ENCODE measurements at regions not wholly inside any gene's neighbourhood (a gene's known extent, or its start where the extent isn't known, plus 50 kb on each side); places are given as distances from the start of the nearest gene placed in this dataset.

DNA sequence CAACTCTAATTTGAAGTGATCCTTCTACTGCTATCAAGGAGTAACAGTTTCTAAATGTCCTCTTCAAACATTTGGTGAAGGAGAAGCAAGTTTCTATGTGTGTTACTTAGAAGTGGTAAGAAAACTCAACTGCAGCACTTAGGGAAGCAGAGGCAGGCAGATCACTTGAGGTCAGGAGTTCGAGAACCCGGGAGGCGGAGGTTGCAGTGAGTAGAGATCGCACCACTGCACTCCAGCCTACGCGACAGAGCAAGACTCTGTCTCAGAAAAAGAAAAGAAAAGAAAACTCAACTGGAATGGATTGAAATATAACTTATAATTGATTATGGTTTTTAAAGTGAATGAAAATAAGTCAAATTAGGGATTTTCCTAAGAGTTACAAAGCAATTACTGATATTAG lies 169.7 kb upstream of the ATP2B1 start:
- no peak for DNase-seq (ENCODE audit: low read depth)
- TF ChIP-seq, protein P1, sequence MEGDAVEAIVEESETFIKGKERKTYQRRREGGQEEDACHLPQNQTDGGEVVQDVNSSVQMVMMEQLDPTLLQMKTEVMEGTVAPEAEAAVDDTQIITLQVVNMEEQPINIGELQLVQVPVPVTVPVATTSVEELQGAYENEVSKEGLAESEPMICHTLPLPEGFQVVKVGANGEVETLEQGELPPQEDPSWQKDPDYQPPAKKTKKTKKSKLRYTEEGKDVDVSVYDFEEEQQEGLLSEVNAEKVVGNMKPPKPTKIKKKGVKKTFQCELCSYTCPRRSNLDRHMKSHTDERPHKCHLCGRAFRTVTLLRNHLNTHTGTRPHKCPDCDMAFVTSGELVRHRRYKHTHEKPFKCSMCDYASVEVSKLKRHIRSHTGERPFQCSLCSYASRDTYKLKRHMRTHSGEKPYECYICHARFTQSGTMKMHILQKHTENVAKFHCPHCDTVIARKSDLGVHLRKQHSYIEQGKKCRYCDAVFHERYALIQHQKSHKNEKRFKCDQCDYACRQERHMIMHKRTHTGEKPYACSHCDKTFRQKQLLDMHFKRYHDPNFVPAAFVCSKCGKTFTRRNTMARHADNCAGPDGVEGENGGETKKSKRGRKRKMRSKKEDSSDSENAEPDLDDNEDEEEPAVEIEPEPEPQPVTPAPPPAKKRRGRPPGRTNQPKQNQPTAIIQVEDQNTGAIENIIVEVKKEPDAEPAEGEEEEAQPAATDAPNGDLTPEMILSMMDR (IDR thresholded peaks at IDR 0.05; ENCODE audit: insufficient read depth, low read depth, low read length, missing control alignments) = no peak
- H3K4me3 ChIP-seq (ENCODE audit: low read length) = no peak overlapping the region

DNA sequence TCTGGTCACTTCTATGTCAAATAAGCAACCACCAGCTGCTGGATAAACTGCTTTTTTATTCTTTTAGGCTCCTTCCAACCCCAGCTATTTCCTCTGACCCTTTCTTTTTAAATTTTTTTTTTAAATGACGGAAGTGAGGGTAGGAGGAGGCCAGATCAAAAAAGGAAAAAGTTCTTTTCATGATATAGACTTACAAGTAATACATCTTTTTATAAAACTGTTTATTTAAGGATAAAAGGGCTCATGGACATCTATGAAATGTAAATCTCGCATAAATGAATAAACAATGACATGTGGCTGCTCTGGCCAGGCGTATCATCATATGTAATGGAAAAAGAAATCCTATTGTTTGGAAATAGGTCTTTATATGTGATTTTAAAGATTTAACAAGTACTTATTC lies 169.0 kb upstream of the ATP2B1 start:
- TF ChIP-seq, protein P1 (IDR thresholded peaks at IDR 0.05; ENCODE audit: insufficient read depth, low read depth, low read length, missing control alignments) = no peak
- no peak overlapping the region for H3K4me3 ChIP-seq (ENCODE audit: low read length)
- DNase-seq (ENCODE audit: low read depth) = no peak

DNA sequence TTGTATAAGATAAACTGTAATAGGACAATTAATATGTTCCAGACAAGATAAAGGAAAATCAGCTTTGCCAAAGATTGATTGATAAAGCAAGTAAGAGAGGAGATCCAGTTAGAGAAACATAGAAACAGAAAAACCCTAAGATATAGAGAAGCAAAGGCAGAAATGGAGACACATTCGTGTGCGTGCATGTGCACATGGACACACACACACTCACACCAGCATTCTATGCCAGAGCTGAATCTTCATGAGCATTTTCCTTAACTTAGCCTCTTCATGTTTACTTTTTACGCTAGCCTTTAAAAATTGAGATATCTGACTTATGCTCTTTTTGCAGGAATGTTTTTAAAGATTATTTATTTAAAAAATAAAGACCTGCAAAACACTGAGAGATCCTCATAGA lies 168.5 kb upstream of the ATP2B1 start:
- no peak for DNase-seq (ENCODE audit: low read depth)
- TF ChIP-seq, protein P1 (IDR thresholded peaks at IDR 0.05; ENCODE audit: insufficient read depth, low read depth, low read length, missing control alignments) = no peak

DNA sequence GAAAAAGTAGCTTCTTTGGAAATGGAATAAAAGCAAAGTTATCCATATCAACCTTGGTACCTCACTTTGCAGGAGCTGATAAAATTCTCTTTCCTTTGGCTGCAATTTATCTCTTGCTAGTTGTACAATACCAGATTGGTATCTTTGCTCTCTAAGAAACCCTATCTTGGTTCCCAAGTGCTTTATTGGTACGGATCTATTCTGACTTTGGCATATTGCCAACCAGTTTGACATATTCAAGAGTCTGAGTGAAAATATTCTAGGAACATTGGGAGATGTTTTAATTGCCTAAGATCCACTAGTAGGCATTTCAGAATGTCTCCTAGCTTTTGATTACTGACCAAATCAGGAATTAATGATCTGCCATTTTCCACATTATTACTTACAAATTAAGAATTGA lies 167.2 kb upstream of the ATP2B1 start:
- TF ChIP-seq, protein P1 (IDR thresholded peaks at IDR 0.05; ENCODE audit: insufficient read depth, low read depth, low read length, missing control alignments) = no peak
- H3K4me3 ChIP-seq (ENCODE audit: low read length) = no peak overlapping the region
- DNase-seq (ENCODE audit: low read depth) = no peak

More for the DNA sequence above, 168.5 kb upstream of the ATP2B1 start:
- no peak overlapping the region for H3K4me3 ChIP-seq (ENCODE audit: low read length)

DNA sequence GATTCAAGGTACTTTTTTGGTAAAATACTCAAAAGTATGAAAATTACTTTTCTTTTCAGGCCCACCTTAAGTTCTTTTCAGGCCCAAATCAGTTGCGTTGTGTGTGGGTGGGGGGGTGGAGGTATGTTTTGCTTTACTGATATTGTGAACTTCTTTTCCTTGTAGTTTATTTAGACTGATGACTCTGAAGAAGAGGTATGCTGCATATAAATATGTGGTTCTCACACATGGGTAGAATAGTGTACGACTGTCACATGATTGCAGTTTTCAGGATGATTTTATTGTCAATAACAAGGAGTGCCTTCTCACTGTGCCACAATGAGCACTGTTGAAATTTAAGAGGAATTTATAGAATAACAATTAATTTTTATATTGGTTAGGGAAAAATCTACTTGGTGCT lies 166.6 kb upstream of the ATP2B1 start:
- H3K4me3 ChIP-seq (ENCODE audit: low read length) = no peak overlapping the region
- TF ChIP-seq, protein P1 (IDR thresholded peaks at IDR 0.05; ENCODE audit: insufficient read depth, low read depth, low read length, missing control alignments) = no peak
- DNase-seq (ENCODE audit: low read depth) = no peak

DNA sequence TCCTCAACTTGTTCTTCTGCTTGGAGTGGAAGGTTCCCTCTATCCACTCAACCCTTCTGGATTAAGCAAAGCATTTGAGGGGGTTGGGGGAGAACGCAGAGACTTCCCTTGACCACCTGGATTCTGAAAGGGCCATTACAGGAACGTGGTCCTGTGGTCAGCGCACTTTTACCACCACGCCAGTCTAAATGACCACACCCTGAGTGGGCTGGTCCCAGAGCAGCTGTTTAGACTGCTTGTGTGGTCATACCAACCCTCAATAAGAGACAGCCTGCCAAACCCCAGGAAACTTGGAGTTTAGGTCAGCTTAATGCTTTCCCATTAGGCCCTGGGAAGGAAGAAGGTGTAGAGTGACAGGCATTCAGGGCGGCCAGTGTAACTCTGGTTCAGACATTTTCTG lies 165.5 kb upstream of the ATP2B1 start:
- no peak for DNase-seq (ENCODE audit: low read depth)

DNA sequence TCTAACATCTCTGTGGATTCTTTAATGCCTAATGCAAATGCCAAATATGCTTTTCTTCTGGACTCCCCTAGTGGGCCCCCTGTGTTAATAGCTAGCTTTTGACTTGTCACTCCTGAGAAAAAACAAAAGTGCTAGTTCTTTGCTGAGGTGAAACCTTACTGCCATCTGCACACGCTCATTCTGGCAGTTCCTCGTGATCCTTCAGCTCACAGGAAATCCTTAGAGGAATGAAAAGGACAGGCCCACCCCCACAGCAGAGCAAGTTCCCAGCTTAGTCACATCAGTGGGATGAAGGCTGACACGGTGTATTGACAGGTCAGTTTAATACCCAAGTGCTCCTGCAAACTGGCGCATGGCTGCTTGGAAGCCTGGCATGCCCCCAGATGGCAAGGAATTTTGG lies 165.1 kb upstream of the ATP2B1 start:
- TF ChIP-seq, protein P1 (IDR thresholded peaks at IDR 0.05; ENCODE audit: insufficient read depth, low read depth, low read length, missing control alignments) = no peak
- no peak overlapping the region for H3K4me3 ChIP-seq (ENCODE audit: low read length)
- DNase-seq (ENCODE audit: low read depth) = peak; percentile 24

More for the DNA sequence above, 165.5 kb upstream of the ATP2B1 start:
- no peak overlapping the region for H3K4me3 ChIP-seq (ENCODE audit: low read length)
- TF ChIP-seq, protein P1 (IDR thresholded peaks at IDR 0.05; ENCODE audit: insufficient read depth, low read depth, low read length, missing control alignments) = no peak
